ENCODE measurements at regions not wholly inside any gene's neighbourhood (a gene's known extent, or its start where the extent isn't known, plus 50 kb on each side); places are given as distances from the start of the nearest gene placed in this dataset.

- no peak for DNase-seq (ENCODE audit: low spot score)
- no peak overlapping the region for H3K9ac ChIP-seq (ENCODE audit: low read depth, low read length, poor library complexity)
- no peak overlapping the region for H2BK120ac ChIP-seq (ENCODE audit: low read depth, low read length)
- no peak overlapping the region for H3K18ac ChIP-seq (ENCODE audit: low read length)
- no peaks in the 10 kb centered on the region for H3K79me1 ChIP-seq (ENCODE audit: low read depth, low read length)
- H2AK5ac ChIP-seq (ENCODE audit: low read depth, low read length): no peak overlapping the region
- no peak overlapping the region for H3K23ac ChIP-seq (ENCODE audit: low read depth, low read length, poor library complexity)
- H2BK12ac ChIP-seq (ENCODE audit: low read length): no peak overlapping the region
- H2AFZ ChIP-seq (ENCODE audit: low read length): no peak overlapping the region
- no peaks in the 10 kb centered on the region for H3K27me3 ChIP-seq (ENCODE audit: control insufficient read depth in 3 of 3, insufficient read depth in 3 of 3, low read depth in 1 of 3, low read length in 3 of 3)
- no peak overlapping the region for H4K8ac ChIP-seq (ENCODE audit: low read depth, low read length)
- WGBS, 2 donors (ENCODE audit: extremely low coverage in 2 of 2, insufficient read length in 2 of 2, insufficient replicate concordance in 1 of 2): no CpG with 5 or more reads among the region's 4 CpGs
- H2BK5ac ChIP-seq (ENCODE audit: low read length): no peak overlapping the region
- no peak overlapping the region for H3K14ac ChIP-seq (ENCODE audit: low read length)
- H3K4me1 ChIP-seq (ENCODE audit: control insufficient read depth in 2 of 2, insufficient read depth in 1 of 2, low read depth in 1 of 2, low read length in 2 of 2): peaks cover 0 to 2% of the 10 kb centered on the region in 2 donors
- H3K4me2 ChIP-seq (ENCODE audit: insufficient read depth, low read length, poor library complexity, severe bottlenecking): no peak overlapping the region
- no peak overlapping the region for H3K27ac ChIP-seq (replicated peaks; ENCODE audit: low read length)
- H3K4me3 ChIP-seq (ENCODE audit: low read length in 2 of 2): no peak overlapping the region
- no peaks in the 10 kb centered on the region for H3K36me3 ChIP-seq (replicated peaks in 1 of 2; ENCODE audit: control insufficient read depth in 2 of 2, insufficient read depth in 2 of 2, low read length in 2 of 2)
- no peaks in the 10 kb centered on the region for H3K9me3 ChIP-seq (replicated peaks in 1 of 2; ENCODE audit: control insufficient read depth in 2 of 2, insufficient read depth in 1 of 2, low read depth in 1 of 2, low read length in 2 of 2)
- no peak overlapping the region for H4K91ac ChIP-seq (ENCODE audit: low read depth, low read length, poor library complexity)
- H3K4ac ChIP-seq (ENCODE audit: low read length): no peak overlapping the region
- H2BK15ac ChIP-seq (ENCODE audit: low read length): no peak overlapping the region
Measured at GRCh38 chr10:57162231-57162630, 801.2 kb upstream of the ZWINT start.

- H3K18ac ChIP-seq (ENCODE audit: low read length): no peak overlapping the region
- no peak overlapping the region for H3K23ac ChIP-seq (ENCODE audit: low read depth, low read length, poor library complexity)
- H2BK5ac ChIP-seq (ENCODE audit: low read length): no peak overlapping the region
- no peaks in the 10 kb centered on the region for H3K9me3 ChIP-seq (replicated peaks in 1 of 2; ENCODE audit: control insufficient read depth in 2 of 2, insufficient read depth in 1 of 2, low read depth in 1 of 2, low read length in 2 of 2)
- H2BK120ac ChIP-seq (ENCODE audit: low read depth, low read length): no peak overlapping the region
- no CpG with 5 or more reads among the region's 1 CpG for WGBS, 2 donors (ENCODE audit: extremely low coverage in 2 of 2, insufficient read length in 2 of 2, insufficient replicate concordance in 1 of 2)
- no peak overlapping the region for H3K27ac ChIP-seq (replicated peaks; ENCODE audit: low read length)
- peaks cover 0 to 2% of the 10 kb centered on the region in 2 donors for H3K4me1 ChIP-seq (ENCODE audit: control insufficient read depth in 2 of 2, insufficient read depth in 1 of 2, low read depth in 1 of 2, low read length in 2 of 2)
- DNase-seq (ENCODE audit: low spot score): no peak
- H3K4me2 ChIP-seq (ENCODE audit: insufficient read depth, low read length, poor library complexity, severe bottlenecking): no peak overlapping the region
- no peak overlapping the region for H2AK5ac ChIP-seq (ENCODE audit: low read depth, low read length)
- no peaks in the 10 kb centered on the region for H3K79me1 ChIP-seq (ENCODE audit: low read depth, low read length)
- no peak overlapping the region for H3K14ac ChIP-seq (ENCODE audit: low read length)
- H4K8ac ChIP-seq (ENCODE audit: low read depth, low read length): no peak overlapping the region
- H3K4me3 ChIP-seq (ENCODE audit: low read length in 2 of 2): no peak overlapping the region
- no peak overlapping the region for H2AFZ ChIP-seq (ENCODE audit: low read length)
- H2BK12ac ChIP-seq (ENCODE audit: low read length): no peak overlapping the region
- H3K27me3 ChIP-seq (ENCODE audit: control insufficient read depth in 3 of 3, insufficient read depth in 3 of 3, low read depth in 1 of 3, low read length in 3 of 3): no peaks in the 10 kb centered on the region
- H3K9ac ChIP-seq (ENCODE audit: low read depth, low read length, poor library complexity): no peak overlapping the region
- H4K91ac ChIP-seq (ENCODE audit: low read depth, low read length, poor library complexity): no peak overlapping the region
- no peaks in the 10 kb centered on the region for H3K36me3 ChIP-seq (replicated peaks in 1 of 2; ENCODE audit: control insufficient read depth in 2 of 2, insufficient read depth in 2 of 2, low read length in 2 of 2)
- H2BK15ac ChIP-seq (ENCODE audit: low read length): no peak overlapping the region
- no peak overlapping the region for H3K4ac ChIP-seq (ENCODE audit: low read length)
Measured at GRCh38 chr10:57161157-57161556, 800.1 kb upstream of the ZWINT start.

- no peak overlapping the region for H2BK15ac ChIP-seq (ENCODE audit: low read length)
- peaks cover 0 to 17% (median 2%) of the 10 kb centered on the region in 3 experiments for H3K27me3 ChIP-seq (ENCODE audit: control insufficient read depth in 3 of 3, insufficient read depth in 3 of 3, low read depth in 1 of 3, low read length in 3 of 3)
- no peak overlapping the region for H3K23ac ChIP-seq (ENCODE audit: low read depth, low read length, poor library complexity)
- no peak overlapping the region for H2BK12ac ChIP-seq (ENCODE audit: low read length)
- H4K8ac ChIP-seq (ENCODE audit: low read depth, low read length): no peak overlapping the region
- H4K91ac ChIP-seq (ENCODE audit: low read depth, low read length, poor library complexity): no peak overlapping the region
- H3K4me3 ChIP-seq (ENCODE audit: low read length in 2 of 2): no peak overlapping the region
- no peak overlapping the region for H2BK5ac ChIP-seq (ENCODE audit: low read length)
- no peaks in the 10 kb centered on the region for H3K79me1 ChIP-seq (ENCODE audit: low read depth, low read length)
- H3K4ac ChIP-seq (ENCODE audit: low read length): no peak overlapping the region
- H3K4me1 ChIP-seq (ENCODE audit: control insufficient read depth in 2 of 2, insufficient read depth in 1 of 2, low read depth in 1 of 2, low read length in 2 of 2): peaks cover 0 to 8% of the 10 kb centered on the region in 2 donors
- H3K27ac ChIP-seq (replicated peaks; ENCODE audit: low read length): no peak overlapping the region
- H3K4me2 ChIP-seq (ENCODE audit: insufficient read depth, low read length, poor library complexity, severe bottlenecking): no peak overlapping the region
- H3K14ac ChIP-seq (ENCODE audit: low read length): no peak overlapping the region
- no peak for DNase-seq (ENCODE audit: low spot score)
- no peak overlapping the region for H3K18ac ChIP-seq (ENCODE audit: low read length)
- H3K9me3 ChIP-seq (replicated peaks in 1 of 2; ENCODE audit: control insufficient read depth in 2 of 2, insufficient read depth in 1 of 2, low read depth in 1 of 2, low read length in 2 of 2): peaks cover 0 to 5% of the 10 kb centered on the region in 2 donors
- no peak overlapping the region for H2BK120ac ChIP-seq (ENCODE audit: low read depth, low read length)
- H2AFZ ChIP-seq (ENCODE audit: low read length): no peak overlapping the region
- H3K36me3 ChIP-seq (replicated peaks in 1 of 2; ENCODE audit: control insufficient read depth in 2 of 2, insufficient read depth in 2 of 2, low read length in 2 of 2): no peaks in the 10 kb centered on the region
- H2AK5ac ChIP-seq (ENCODE audit: low read depth, low read length): no peak overlapping the region
- H3K9ac ChIP-seq (ENCODE audit: low read depth, low read length, poor library complexity): no peak overlapping the region
Measured at GRCh38 chr10:57145548-57145947, 784.5 kb upstream of the ZWINT start.

- H4K8ac ChIP-seq (ENCODE audit: low read depth, low read length): no peak overlapping the region
- H3K36me3 ChIP-seq (replicated peaks in 1 of 2; ENCODE audit: control insufficient read depth in 2 of 2, insufficient read depth in 2 of 2, low read length in 2 of 2): peaks cover 0 to 3% of the 10 kb centered on the region in 2 donors
- no peak overlapping the region for H3K27ac ChIP-seq (replicated peaks; ENCODE audit: low read length)
- H3K14ac ChIP-seq (ENCODE audit: low read length): no peak overlapping the region
- no peak overlapping the region for H3K23ac ChIP-seq (ENCODE audit: low read depth, low read length, poor library complexity)
- H3K9ac ChIP-seq (ENCODE audit: low read depth, low read length, poor library complexity): no peak overlapping the region
- H3K79me1 ChIP-seq (ENCODE audit: low read depth, low read length): no peaks in the 10 kb centered on the region
- WGBS, 2 donors (ENCODE audit: extremely low coverage in 2 of 2, insufficient read length in 2 of 2, insufficient replicate concordance in 1 of 2): no CpG with 5 or more reads among the region's 7 CpGs
- no peak overlapping the region for H3K4me2 ChIP-seq (ENCODE audit: insufficient read depth, low read length, poor library complexity, severe bottlenecking)
- H2AFZ ChIP-seq (ENCODE audit: low read length): no peak overlapping the region
- peaks cover 0 to 8% of the 10 kb centered on the region in 2 donors for H3K4me1 ChIP-seq (ENCODE audit: control insufficient read depth in 2 of 2, insufficient read depth in 1 of 2, low read depth in 1 of 2, low read length in 2 of 2)
- no peak overlapping the region for H2BK12ac ChIP-seq (ENCODE audit: low read length)
- no peak overlapping the region for H3K4ac ChIP-seq (ENCODE audit: low read length)
- no peak overlapping the region for H3K4me3 ChIP-seq (ENCODE audit: low read length in 2 of 2)
- H2BK15ac ChIP-seq (ENCODE audit: low read length): no peak overlapping the region
- H3K27me3 ChIP-seq (ENCODE audit: control insufficient read depth in 3 of 3, insufficient read depth in 3 of 3, low read depth in 1 of 3, low read length in 3 of 3): peaks cover 0 to 23% (median 2%) of the 10 kb centered on the region in 3 experiments
- H3K18ac ChIP-seq (ENCODE audit: low read length): no peak overlapping the region
- H2BK120ac ChIP-seq (ENCODE audit: low read depth, low read length): no peak overlapping the region
- DNase-seq (ENCODE audit: low spot score): peak; percentile 5
- peaks cover 0 to 9% of the 10 kb centered on the region in 2 donors for H3K9me3 ChIP-seq (replicated peaks in 1 of 2; ENCODE audit: control insufficient read depth in 2 of 2, insufficient read depth in 1 of 2, low read depth in 1 of 2, low read length in 2 of 2)
- no peak overlapping the region for H2BK5ac ChIP-seq (ENCODE audit: low read length)
- H2AK5ac ChIP-seq (ENCODE audit: low read depth, low read length): no peak overlapping the region
- H4K91ac ChIP-seq (ENCODE audit: low read depth, low read length, poor library complexity): no peak overlapping the region
Measured at GRCh38 chr10:57142925-57143576, 782.0 kb upstream of the ZWINT start.
